HG02610 (cell line): ENCODE measurements at regions not wholly inside any gene's neighbourhood (a gene's known extent, or its start where the extent isn't known, plus 50 kb on each side); places are given as distances from the start of the nearest gene placed in this dataset.

Source experiments
- ATAC-seq: cut with Tn5 transposase; IDR thresholded peaks from one replicate; pipeline ENCODE4 v1.9.1; 2021; ENCODE audit warnings: mild to moderate bottlenecking, moderate library complexity; ENCODE audit not compliant: unreplicated experiment

- ATAC-seq: no peak
Observed at GRCh38 chr11:112398798-112399478, 138.3 kb upstream of the PLET1 start.

- no peak for ATAC-seq
Observed at GRCh38 chr11:112400476-112401014, 139.9 kb upstream of the PLET1 start.

GRCh38 chr11:112401036-112401769, 140.5 kb upstream of the PLET1 start:
- ATAC-seq: no peak

GRCh38 chr11:112403432-112403831, 142.8 kb upstream of the PLET1 start:
- no peak for ATAC-seq

- ATAC-seq: no peak
Observed at GRCh38 chr11:112404112-112404511, 143.5 kb upstream of the PLET1 start.

- no peak for ATAC-seq
Observed at GRCh38 chr11:112408517-112408916, 147.9 kb upstream of the PLET1 start.

GRCh38 chr11:112410325-112410724, 149.7 kb upstream of the PLET1 start:
- ATAC-seq: no peak

GRCh38 chr11:112412383-112412782, 151.7 kb upstream of the PLET1 start:
- no peak for ATAC-seq

GRCh38 chr11:112417339-112417738, 156.7 kb upstream of the PLET1 start:
- no peak for ATAC-seq

- ATAC-seq: no peak
Observed at GRCh38 chr11:112418438-112418837, 157.8 kb upstream of the PLET1 start.

- ATAC-seq: no peak
Observed at GRCh38 chr11:112421879-112422278, 161.2 kb upstream of the PLET1 start.

GRCh38 chr11:112425121-112425520, 164.5 kb upstream of the PLET1 start:
- ATAC-seq: no peak

- no peak for ATAC-seq
Observed at GRCh38 chr11:112437096-112437495, 176.4 kb upstream of the PLET1 start.

GRCh38 chr11:112439614-112440013, 179.0 kb upstream of the PLET1 start:
- no peak for ATAC-seq

GRCh38 chr11:112440518-112440917, 179.9 kb upstream of the PLET1 start:
- ATAC-seq: no peak

GRCh38 chr11:112448168-112448567, 187.5 kb upstream of the PLET1 start:
- ATAC-seq: no peak

- ATAC-seq: no peak
Observed at GRCh38 chr11:112448806-112449205, 188.1 kb upstream of the PLET1 start.

- ATAC-seq: no peak
Observed at GRCh38 chr11:112451250-112451649, 190.6 kb upstream of the PLET1 start.

- ATAC-seq: no peak
Observed at GRCh38 chr11:112453601-112454577, 193.2 kb upstream of the PLET1 start.

GRCh38 chr11:112454841-112455240, 194.2 kb upstream of the PLET1 start:
- ATAC-seq: no peak

GRCh38 chr11:112455791-112456190, 195.1 kb upstream of the PLET1 start:
- ATAC-seq: no peak
